ENCODE measurements at regions not wholly inside any gene's neighbourhood (a gene's known extent, or its start where the extent isn't known, plus 50 kb on each side); places are given as distances from the start of the nearest gene placed in this dataset.

DNA sequence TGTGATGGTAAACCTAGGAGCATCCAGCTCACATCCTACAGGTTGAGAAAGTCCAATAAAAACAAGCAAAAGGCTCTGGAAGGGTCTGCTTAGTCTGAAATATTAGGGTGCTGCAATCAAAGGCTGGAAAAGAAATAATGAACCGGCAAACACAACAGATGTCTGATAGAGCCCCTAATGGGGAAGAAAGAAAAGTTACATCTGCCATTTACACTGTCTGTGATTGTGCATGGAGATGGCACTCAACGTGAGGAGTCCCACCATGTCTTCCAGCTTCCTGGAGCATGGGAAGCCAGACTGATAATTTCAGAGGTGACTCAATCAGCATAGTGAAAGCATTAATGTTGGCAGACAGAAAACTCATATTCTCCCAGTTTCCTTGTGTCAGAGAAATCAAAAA, 307.8 kb downstream of the EPHA4 start:
- DNase-seq (ENCODE audit: low read depth) = no peak
- H3K4me3 ChIP-seq (ENCODE audit: low read length) = no peak overlapping the region
- no peak for TF ChIP-seq CTCF (conservative IDR thresholded peaks at IDR 0.05; ENCODE audit: low read depth, low read length)

DNA sequence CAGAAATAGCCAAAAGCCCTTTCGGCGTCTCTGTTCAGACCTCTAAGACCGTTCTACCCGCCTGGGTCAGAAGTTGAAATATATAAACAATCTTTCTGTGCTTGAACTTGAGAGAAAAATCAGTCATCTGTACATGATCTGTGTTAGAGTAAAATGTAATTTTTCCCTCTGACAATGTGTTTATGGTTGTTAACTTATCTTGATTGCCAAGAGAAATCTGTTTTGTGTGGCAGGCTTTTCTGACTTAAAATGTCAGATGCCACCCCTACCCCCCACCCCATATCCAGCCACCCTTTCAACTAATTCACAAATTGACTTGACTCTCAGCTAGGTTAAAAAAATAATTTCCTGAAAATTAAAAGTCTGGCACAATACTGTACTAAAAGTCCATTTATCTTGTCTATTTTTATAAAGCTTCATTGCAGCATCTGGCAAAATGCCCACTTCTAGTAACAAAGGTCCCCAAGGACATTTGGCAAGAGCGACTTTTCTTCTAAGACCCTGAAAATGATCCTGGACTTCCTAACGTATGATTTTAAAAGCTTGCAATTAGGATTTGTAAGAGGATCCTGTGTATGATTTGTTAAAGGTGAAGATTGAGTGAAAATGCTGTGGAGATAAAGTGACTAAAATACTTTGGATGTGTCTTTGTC, 304.2 kb downstream of the EPHA4 start:
- no peak overlapping the region for H3K4me3 ChIP-seq (ENCODE audit: low read length)
- no peak for TF ChIP-seq CTCF (conservative IDR thresholded peaks at IDR 0.05; ENCODE audit: low read depth, low read length)
- DNase-seq (ENCODE audit: low read depth) = no peak

- H3K4me3 ChIP-seq (ENCODE audit: low read length) = no peak overlapping the region
- TF ChIP-seq CTCF (conservative IDR thresholded peaks at IDR 0.05; ENCODE audit: low read depth, low read length) = no peak
- no peak for DNase-seq (ENCODE audit: low read depth)
Measured at GRCh38 chr2:221268631-221269030, 303.5 kb downstream of the EPHA4 start.

- no peak for TF ChIP-seq CTCF (conservative IDR thresholded peaks at IDR 0.05; ENCODE audit: low read depth, low read length)
- DNase-seq (ENCODE audit: low read depth) = no peak
Measured at GRCh38 chr2:221270806-221271205, 301.3 kb downstream of the EPHA4 start.

GRCh38 chr2:221272729-221273128, 299.4 kb downstream of the EPHA4 start:
- no peak for DNase-seq (ENCODE audit: low read depth)
- H3K4me3 ChIP-seq (ENCODE audit: low read length) = no peak overlapping the region
- TF ChIP-seq CTCF (conservative IDR thresholded peaks at IDR 0.05; ENCODE audit: low read depth, low read length) = no peak

More at GRCh38 chr2:221270806-221271205, 301.3 kb downstream of the EPHA4 start:
- no peak overlapping the region for H3K4me3 ChIP-seq (ENCODE audit: low read length)

- no peak for DNase-seq (ENCODE audit: low read depth)
- no peak for TF ChIP-seq CTCF (conservative IDR thresholded peaks at IDR 0.05; ENCODE audit: low read depth, low read length)
- H3K4me3 ChIP-seq (ENCODE audit: low read length) = no peak overlapping the region
Measured at GRCh38 chr2:221276033-221276432, 296.1 kb downstream of the EPHA4 start.

DNA sequence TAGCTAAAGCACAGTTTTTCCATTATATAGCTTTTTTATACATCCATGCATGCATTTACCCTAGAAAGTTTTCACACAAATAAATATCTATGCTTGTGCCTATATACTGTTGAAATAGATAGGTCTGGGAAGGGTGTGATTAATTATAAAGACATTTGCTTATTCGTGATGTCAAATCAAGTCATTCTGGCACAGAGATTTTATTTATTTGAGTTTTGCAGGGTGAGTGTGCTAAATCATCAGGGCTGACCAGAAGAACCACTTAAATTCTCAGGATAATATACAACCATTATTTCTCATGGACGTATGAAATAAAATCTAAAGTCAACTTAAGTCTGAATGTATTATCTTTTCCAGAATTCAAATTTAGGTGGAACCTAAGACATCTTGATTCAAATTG, 295.5 kb downstream of the EPHA4 start:
- DNase-seq (ENCODE audit: low read depth) = no peak
- no peak for TF ChIP-seq CTCF (conservative IDR thresholded peaks at IDR 0.05; ENCODE audit: low read depth, low read length)
- no peak overlapping the region for H3K4me3 ChIP-seq (ENCODE audit: low read length)
